ENCODE measurements at regions not wholly inside any gene's neighbourhood (a gene's known extent, or its start where the extent isn't known, plus 50 kb on each side); places are given as distances from the start of the nearest gene placed in this dataset.

- Mint-ChIP-seq H3K9me3 (ENCODE audit: unreplicated experiment) (no peaks in the 10 kb centered on the region), H3K36me3 (ENCODE audit: unreplicated experiment) (no peaks in the 10 kb centered on the region), H3K4me1 (ENCODE audit: low read depth, unreplicated experiment) (no peaks in the 10 kb centered on the region), H3K27ac (ENCODE audit: unreplicated experiment) (no peak overlapping the region), H3K27me3 (ENCODE audit: unreplicated experiment) (no peaks in the 10 kb centered on the region), H3K4me3 (ENCODE audit: unreplicated experiment) (no peak overlapping the region)
- TF ChIP-seq CTCF (IDR thresholded peaks at IDR 0.05; ENCODE audit: partially characterized antibody, unreplicated experiment) = no peak
- no peak for DNase-seq
Measured at GRCh38 chr6:45736134-45736533, 279.5 kb downstream of the CLIC5 start.

- H3K36me3 Mint-ChIP-seq (ENCODE audit: unreplicated experiment) = no peaks in the 10 kb centered on the region
- no peak overlapping the region for H3K4me3 Mint-ChIP-seq (ENCODE audit: unreplicated experiment)
- no peak overlapping the region for H3K27ac Mint-ChIP-seq (ENCODE audit: unreplicated experiment)
- no peak for TF ChIP-seq CTCF (IDR thresholded peaks at IDR 0.05; ENCODE audit: partially characterized antibody, unreplicated experiment)
- H3K9me3 Mint-ChIP-seq (ENCODE audit: unreplicated experiment) = no peaks in the 10 kb centered on the region
- peaks cover 3% of the 10 kb centered on the region for H3K27me3 Mint-ChIP-seq (ENCODE audit: unreplicated experiment)
- no peaks in the 10 kb centered on the region for H3K4me1 Mint-ChIP-seq (ENCODE audit: low read depth, unreplicated experiment)
- no peak for DNase-seq
Measured at GRCh38 chr6:45732731-45733130, 282.9 kb downstream of the CLIC5 start.

GRCh38 chr6:45730232-45730631, 285.4 kb downstream of the CLIC5 start:
- no peak overlapping the region for H3K27ac Mint-ChIP-seq (ENCODE audit: unreplicated experiment)
- H3K9me3 Mint-ChIP-seq (ENCODE audit: unreplicated experiment) = no peaks in the 10 kb centered on the region
- DNase-seq = no peak
- no peaks in the 10 kb centered on the region for H3K36me3 Mint-ChIP-seq (ENCODE audit: unreplicated experiment)
- peaks cover 3% of the 10 kb centered on the region for H3K27me3 Mint-ChIP-seq (ENCODE audit: unreplicated experiment)
- no peaks in the 10 kb centered on the region for H3K4me1 Mint-ChIP-seq (ENCODE audit: low read depth, unreplicated experiment)
- no peak for TF ChIP-seq CTCF (IDR thresholded peaks at IDR 0.05; ENCODE audit: partially characterized antibody, unreplicated experiment)
- H3K4me3 Mint-ChIP-seq (ENCODE audit: unreplicated experiment) = no peak overlapping the region

GRCh38 chr6:45728674-45729073, 287.0 kb downstream of the CLIC5 start:
- Mint-ChIP-seq H3K36me3 (ENCODE audit: unreplicated experiment) (no peaks in the 10 kb centered on the region), H3K27me3 (ENCODE audit: unreplicated experiment) (peaks cover 3% of the 10 kb centered on the region), H3K27ac (ENCODE audit: unreplicated experiment) (no peak overlapping the region), H3K4me3 (ENCODE audit: unreplicated experiment) (no peak overlapping the region), H3K4me1 (ENCODE audit: low read depth, unreplicated experiment) (no peaks in the 10 kb centered on the region), H3K9me3 (ENCODE audit: unreplicated experiment) (no peaks in the 10 kb centered on the region)
- no peak for TF ChIP-seq CTCF (IDR thresholded peaks at IDR 0.05; ENCODE audit: partially characterized antibody, unreplicated experiment)
- DNase-seq = no peak

GRCh38 chr6:45727819-45728449, 287.7 kb downstream of the CLIC5 start:
- Mint-ChIP-seq H3K4me1 (ENCODE audit: low read depth, unreplicated experiment) (no peaks in the 10 kb centered on the region), H3K9me3 (ENCODE audit: unreplicated experiment) (no peaks in the 10 kb centered on the region), H3K4me3 (ENCODE audit: unreplicated experiment) (no peak overlapping the region), H3K27me3 (ENCODE audit: unreplicated experiment) (peaks cover 3% of the 10 kb centered on the region), H3K36me3 (ENCODE audit: unreplicated experiment) (no peaks in the 10 kb centered on the region), H3K27ac (ENCODE audit: unreplicated experiment) (no peak overlapping the region)
- no peak for TF ChIP-seq CTCF (IDR thresholded peaks at IDR 0.05; ENCODE audit: partially characterized antibody, unreplicated experiment)
- no peak for DNase-seq

Measured in glutamatergic neuron (in vitro differentiated cells).